HG03342 (cell line): ENCODE measurements at regions not wholly inside any gene's neighbourhood (a gene's known extent, or its start where the extent isn't known, plus 50 kb on each side); places are given as distances from the start of the nearest gene placed in this dataset.

Experiments
- ATAC-seq: cut with Tn5 transposase; IDR thresholded peaks from one replicate; pipeline ENCODE4 v1.9.1; 2021; ENCODE audit warnings: mild to moderate bottlenecking, moderate library complexity; ENCODE audit not compliant: unreplicated experiment

GRCh38 chr5:2393556-2393955 is 357.9 kb downstream of the IRX2 start:
- ATAC-seq: no peak

DNA sequence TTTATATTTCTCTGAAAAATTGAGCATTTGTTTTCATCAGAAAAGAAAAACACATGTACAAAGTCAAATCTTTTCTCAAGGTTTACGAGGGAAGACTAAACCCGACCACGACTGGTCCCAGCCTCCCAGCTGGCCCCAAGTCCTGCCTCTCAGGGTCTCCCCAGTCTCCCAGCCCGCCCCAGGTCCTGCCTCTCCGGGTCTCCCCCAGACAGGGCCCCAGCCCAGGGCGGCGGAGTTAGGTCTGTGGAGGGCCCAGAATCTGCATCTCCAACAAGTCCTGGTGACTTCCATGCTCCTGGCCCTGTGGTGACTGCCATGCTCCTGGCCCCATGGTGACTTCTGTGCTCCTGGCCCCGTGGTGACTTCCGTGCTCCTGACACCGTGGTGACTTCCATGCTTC is 359.9 kb downstream of the IRX2 start:
- no peak for ATAC-seq

GRCh38 chr5:2391021-2391420 is 360.5 kb downstream of the IRX2 start:
- no peak for ATAC-seq

- no peak for ATAC-seq
Observed at GRCh38 chr5:2388571-2388970, 362.9 kb downstream of the IRX2 start.

DNA sequence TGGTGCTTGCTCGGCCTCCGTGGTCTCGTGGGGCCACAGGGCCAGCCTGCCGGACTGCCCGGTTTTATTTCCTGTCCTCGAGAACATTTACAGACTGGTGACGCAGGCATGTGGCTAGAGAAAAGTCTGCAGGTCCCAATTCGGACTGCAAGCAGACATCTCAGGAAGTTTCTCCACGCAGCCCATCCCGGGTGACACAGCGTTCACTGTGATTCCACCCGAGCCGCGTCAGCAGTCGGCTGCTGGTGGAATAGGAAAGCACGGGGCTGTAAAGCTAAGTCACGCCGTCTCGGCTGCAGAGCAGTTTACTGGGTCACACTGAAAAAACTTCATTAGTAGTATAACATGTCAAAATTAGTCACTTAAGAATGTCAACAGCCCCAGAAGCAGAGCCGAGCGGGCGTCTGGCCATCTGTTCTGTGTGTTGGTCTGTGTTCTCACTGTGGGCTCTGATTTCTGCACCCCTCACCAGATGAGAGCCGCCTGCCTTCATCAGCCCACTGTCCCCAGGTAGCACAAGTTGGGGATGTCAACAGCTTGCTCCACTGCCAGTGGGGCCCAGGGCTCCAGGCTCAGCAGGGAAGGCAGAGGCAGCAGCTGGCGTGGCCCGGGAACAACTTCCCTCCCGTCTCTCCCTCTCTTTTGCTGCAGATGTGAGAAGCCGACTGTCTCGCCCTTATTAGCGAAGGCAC is 363.7 kb downstream of the IRX2 start:
- ATAC-seq: no peak

DNA sequence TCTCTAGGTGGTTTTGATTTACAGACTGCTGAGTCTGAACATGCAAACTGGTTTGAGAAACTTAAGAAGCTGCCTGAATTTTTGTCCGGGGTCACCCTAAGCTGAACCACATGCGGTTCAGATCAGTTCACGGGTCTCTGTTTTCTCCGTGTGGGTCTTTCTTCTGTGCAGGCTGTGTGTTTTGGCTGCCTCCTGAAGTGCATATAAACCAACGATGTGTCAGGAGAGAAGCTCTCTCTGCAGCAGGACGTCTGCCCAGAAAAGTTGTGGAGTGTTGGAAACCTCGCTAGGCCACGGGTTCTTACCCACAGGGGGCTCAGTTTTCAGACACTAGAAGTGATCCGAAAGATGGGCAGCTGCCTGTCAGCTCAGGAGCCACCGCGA is 364.2 kb downstream of the IRX2 start:
- ATAC-seq: no peak

DNA sequence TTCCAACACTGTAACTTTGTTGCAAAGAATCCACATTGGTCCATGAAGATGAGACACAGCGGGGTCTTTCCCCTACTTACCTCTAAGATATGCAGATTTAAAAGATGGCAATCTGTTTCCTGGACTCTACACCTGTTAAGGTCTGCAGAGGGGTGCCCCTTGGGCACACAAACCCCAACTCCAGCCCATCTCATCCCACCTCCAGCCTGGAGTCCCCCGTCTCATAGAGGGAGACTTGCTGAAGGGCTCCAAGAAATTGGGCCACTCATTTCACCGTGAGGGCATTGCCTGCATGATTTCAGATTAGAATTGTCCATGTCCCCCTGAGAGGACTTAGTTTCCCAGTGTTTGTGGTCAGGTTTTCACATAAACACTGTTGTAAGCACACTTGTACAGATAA is 365.7 kb downstream of the IRX2 start:
- ATAC-seq: no peak

GRCh38 chr5:2383698-2384065 is 367.8 kb downstream of the IRX2 start:
- no peak for ATAC-seq

- ATAC-seq: no peak
Observed at GRCh38 chr5:2382776-2383697, 368.4 kb downstream of the IRX2 start.

GRCh38 chr5:2381861-2382260 is 369.6 kb downstream of the IRX2 start:
- ATAC-seq: no peak

DNA sequence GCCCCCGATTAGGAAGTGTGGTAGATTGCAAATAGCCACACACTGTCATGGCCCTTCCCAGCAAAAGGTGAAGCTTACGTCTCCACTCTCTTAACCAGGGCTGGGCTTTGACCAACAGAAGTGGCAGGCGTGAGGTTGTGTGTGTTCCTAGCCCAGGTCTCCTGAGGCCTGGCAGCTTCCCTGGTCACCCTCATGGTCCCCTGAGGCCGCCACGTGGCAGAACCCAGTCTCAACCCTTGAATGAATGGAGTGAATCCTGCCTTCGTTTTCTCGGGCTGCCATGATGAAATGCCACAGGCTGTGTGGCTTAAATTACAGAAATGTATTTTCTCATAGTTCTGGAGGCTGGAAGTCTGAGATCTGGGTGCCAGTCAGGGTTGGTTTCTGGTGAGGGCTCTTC is 370.4 kb downstream of the IRX2 start:
- no peak for ATAC-seq

DNA sequence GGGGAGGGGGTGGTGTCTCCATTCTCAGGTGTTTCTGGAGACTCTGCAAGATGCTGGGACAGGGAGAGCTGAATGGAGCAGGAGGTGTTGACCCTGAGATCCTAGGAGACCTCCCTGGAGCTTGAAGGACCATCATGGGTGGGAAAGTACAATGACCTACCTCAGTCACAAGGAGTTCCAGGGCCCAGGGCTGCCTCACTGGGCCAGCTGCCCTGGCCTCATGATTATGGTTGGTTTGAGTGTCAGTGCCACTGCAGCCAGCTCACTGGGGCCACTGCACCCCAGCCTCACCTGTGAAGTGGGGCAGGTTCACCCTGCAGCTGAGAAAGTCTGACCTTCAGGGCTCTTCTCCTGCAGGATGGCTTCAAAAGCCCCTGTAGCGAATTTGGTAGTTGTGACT is 372.5 kb downstream of the IRX2 start:
- no peak for ATAC-seq

- no peak for ATAC-seq
Observed at GRCh38 chr5:2378108-2378507, 373.4 kb downstream of the IRX2 start.

DNA sequence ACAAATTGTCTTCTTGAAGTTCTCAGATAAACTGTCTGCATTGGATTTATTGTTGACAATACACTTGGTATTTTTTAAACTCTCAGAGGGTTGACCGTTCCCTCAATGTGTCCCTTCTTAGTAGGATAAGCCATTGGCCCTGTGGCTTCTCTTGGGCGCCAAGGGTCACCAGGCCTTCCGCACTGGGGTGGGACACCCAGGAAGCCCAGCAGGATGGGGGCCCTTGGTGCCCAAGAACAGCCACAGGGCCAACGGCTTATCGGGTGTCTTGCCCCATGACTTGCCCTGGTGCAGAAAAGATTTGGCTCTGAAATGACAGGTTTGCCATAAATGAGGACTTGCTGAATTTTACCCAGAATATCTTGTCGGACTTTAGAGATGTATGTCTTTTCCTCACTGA is 375.0 kb downstream of the IRX2 start:
- no peak for ATAC-seq

DNA sequence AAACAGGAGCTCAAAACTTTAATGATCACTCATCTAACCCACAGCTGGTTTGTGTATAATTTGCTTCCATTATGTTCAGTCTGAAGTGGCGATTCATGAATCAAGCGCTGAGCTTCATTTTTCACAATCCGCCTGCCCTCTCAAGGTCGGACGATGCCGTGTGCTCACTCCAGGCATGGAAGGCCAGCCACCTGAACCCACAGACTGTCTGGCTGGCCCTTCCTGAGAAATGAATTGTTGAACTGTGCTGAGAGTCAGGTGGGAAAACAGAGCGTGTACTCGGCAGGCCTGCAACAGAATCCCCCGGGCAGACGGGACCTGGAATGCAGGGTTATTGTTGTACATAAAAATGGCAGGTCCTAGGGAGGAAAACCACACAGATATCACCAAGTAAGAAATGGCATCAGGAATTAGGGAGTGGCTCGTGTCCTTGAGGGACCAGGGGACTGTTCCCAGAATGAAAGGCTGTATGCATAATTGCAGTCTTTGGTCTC is 375.7 kb downstream of the IRX2 start:
- no peak for ATAC-seq

DNA sequence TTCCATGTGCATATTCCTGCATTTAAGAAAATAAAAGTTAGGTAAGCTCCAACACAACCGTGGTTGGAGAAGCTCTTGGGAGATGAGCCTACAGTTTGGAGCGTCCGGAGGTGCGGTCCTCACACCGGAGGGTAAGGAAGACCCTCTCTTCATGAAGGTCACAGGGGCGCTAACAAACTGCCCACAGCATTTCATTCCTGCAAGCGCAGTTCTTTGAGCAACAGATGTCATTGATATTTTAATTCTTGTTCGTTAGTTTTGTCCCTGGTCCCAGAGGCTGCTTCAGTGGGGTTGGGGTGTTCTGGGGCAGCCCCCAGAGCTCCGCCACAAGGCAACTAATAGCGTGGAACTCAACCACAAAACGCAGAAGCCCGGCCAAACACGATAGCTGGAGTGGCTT is 376.2 kb downstream of the IRX2 start:
- ATAC-seq: no peak

DNA sequence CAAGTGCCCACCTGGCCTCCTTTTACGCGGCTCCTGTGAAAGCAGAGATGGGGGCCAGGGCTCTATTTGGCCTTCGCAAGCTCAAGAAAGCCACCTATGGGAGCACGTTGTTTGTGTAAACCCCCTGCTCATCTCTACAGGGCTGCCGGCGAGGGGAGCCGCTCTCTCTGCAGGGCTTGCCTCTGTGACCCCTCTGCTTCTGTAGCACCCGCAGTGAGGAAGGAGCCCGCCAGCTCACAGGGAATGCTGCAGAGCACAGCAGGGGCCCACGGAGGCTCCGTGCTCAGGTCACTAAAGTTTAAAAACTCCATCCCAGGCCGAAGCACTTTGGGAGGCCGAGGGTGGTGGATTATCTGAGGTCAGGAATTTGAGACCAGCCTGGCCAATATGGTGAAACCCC is 376.8 kb downstream of the IRX2 start:
- ATAC-seq: no peak

DNA sequence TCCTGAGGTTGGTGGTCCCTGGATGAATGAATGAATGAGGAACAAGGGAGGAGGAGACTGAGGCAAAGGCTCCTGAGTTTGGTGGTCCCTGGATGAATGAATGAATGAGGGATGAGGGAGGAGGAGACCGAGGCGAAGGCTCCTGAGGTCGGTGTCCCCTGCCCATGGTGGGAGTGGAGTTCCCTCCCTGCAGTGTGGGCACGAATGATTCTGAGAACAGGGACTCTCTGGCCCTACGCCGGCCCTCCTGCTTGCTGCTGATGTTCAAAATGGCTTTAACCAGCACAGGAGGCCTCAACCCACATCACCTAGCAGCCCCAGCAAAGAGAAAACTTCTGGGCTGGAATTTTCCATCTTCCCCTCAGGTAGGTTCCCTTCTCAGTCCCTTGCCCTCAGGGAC is 377.8 kb downstream of the IRX2 start:
- no peak for ATAC-seq

DNA sequence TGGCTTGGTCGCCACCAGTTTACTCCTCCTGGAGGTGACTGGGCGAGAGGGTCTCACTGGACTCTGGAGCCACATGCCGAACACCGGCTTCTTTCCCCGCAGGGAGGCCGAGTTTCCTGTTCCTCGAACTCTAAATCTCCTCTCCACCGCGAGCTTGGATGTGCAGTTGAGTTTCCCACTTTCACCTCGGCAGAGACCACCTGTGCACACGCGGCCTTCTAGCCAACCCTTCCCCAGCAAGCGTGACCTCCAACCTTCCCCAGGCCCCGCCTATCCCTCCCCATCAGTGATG is 380.1 kb downstream of the IRX2 start:
- no peak for ATAC-seq

- no peak for ATAC-seq
Observed at GRCh38 chr5:2370626-2371418, 380.7 kb downstream of the IRX2 start.

DNA sequence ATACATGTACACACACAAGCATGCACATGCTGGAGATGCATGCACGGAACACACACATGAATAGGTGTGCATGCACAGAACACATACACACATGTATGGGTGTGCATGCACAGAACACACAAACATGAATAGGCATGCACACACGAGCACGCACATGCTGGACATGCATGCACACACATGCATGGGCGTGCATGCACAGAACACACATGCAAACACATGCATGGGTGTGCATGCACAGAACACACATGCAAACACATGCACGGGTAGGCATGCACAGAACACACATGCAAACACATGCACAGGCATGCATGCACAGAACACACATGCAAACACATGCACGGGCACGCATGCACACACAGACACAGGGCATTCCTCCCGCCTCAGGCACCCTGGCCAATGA is 382.3 kb downstream of the IRX2 start:
- no peak for ATAC-seq

DNA sequence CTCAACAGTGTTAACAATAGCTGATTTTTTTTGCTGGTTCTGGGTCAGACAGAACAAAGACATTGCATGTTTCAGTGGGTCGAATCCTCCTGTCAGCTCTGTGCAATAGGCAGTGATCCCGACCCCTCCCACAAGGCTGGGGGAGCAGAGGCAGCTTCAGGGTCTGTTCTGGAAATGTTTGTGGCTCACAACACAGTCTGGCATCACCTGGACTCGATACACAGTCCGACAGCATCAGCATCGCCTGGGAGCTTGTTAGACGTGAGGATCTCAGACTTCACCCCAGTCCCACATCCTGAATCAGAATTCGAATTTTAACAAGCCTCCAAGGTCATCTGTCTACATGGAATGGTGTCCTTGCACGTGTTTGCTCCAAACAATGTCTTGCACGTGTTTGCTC is 384.7 kb downstream of the IRX2 start:
- no peak for ATAC-seq
